SK-N-MC (cell line): ENCODE measurements at regions not wholly inside any gene's neighbourhood (a gene's known extent, or its start where the extent isn't known, plus 50 kb on each side); places are given as distances from the start of the nearest gene placed in this dataset.

Experiments
- DNase-seq: peaks from one replicate; pipeline ENCODE4 v3.0.0-alpha.2; 2011; ENCODE audit warnings: low read depth, low spot score
- H3K27ac ChIP-seq: fragments of 200-600 bp; sonication (generic); 2 replicates; pipeline ENCODE4 v1.5.1; 2016; ENCODE audit warnings: mixed run types
- H3K36me3 ChIP-seq: fragments of 200-600 bp; sonication (generic); 2 replicates; pipeline ENCODE4 v1.6.1; 2017; ENCODE audit warnings: antibody characterized with exemption, low read length, mixed read lengths; ENCODE audit not compliant: insufficient read depth
- H3K4me3 ChIP-seq: fragments of 200-600 bp; sonication (generic); 2 replicates; pipeline ENCODE4 v1.5.1; 2016
- H3K9ac ChIP-seq: fragments of 200-600 bp; sonication (generic); 2 replicates; pipeline ENCODE4 v1.8.0; 2017; ENCODE audit warnings: mixed run types, mixed read lengths; ENCODE audit not compliant: insufficient read length
- H3K9me3 ChIP-seq: fragments of 200-600 bp; sonication (generic); 2 replicates; pipeline ENCODE4 v1.6.1; 2017; ENCODE audit warnings: low read depth, mild to moderate bottlenecking, antibody characterized with exemption, low read length, moderate library complexity, mixed read lengths
- EZH2 ChIP-seq: fragments of 200-600 bp; sonication (generic); IDR thresholded peaks from one replicate; pipeline ENCODE4 v1.6.1; 2017; ENCODE audit warnings: antibody characterized with exemption
- FOXP2 ChIP-seq: optimal IDR thresholded peaks from 2 replicates; pipeline ENCODE3; 2011; ENCODE audit warnings: mild to moderate bottlenecking, moderate library complexity; ENCODE audit not compliant: insufficient read depth; ENCODE audit errors: extremely low read length, control extremely low read depth
- POLR2AphosphoS5 ChIP-seq: IDR thresholded peaks from 2 replicates; pipeline ENCODE4 v1.6.1; 2012; ENCODE audit warnings: mild to moderate bottlenecking, low read depth, low read length, borderline replicate concordance

GRCh38 chr14:25246751-25247150 lies 196.8 kb upstream of the STXBP6 start:
- no peak overlapping the region for H3K27ac ChIP-seq
- no peak for TF ChIP-seq FOXP2
- DNase-seq: no peak
- no peak overlapping the region for H3K9ac ChIP-seq
- no peaks in the 10 kb centered on the region for H3K9me3 ChIP-seq
- no peaks in the 10 kb centered on the region for H3K36me3 ChIP-seq
- no peak overlapping the region for H3K4me3 ChIP-seq

- no peaks in the 10 kb centered on the region for H3K36me3 ChIP-seq
- TF ChIP-seq POLR2AphosphoS5 (no peak), FOXP2 (no peak), EZH2 (no peak)
- H3K9ac ChIP-seq: no peak overlapping the region
- H3K4me3 ChIP-seq: no peak overlapping the region
- H3K27ac ChIP-seq: no peak overlapping the region
- no peaks in the 10 kb centered on the region for H3K9me3 ChIP-seq
- DNase-seq: no peak
Measured at GRCh38 chr14:25239170-25239569, 189.2 kb upstream of the STXBP6 start.

GRCh38 chr14:25237845-25238244 lies 187.9 kb upstream of the STXBP6 start:
- DNase-seq: no peak
- H3K9ac ChIP-seq: no peak overlapping the region
- no peak overlapping the region for H3K27ac ChIP-seq
- no peak for TF ChIP-seq EZH2
- no peak for TF ChIP-seq FOXP2
- no peak for TF ChIP-seq POLR2AphosphoS5
- H3K9me3 ChIP-seq: no peaks in the 10 kb centered on the region
- H3K4me3 ChIP-seq: no peak overlapping the region
- no peaks in the 10 kb centered on the region for H3K36me3 ChIP-seq

GRCh38 chr14:25233613-25234012 lies 183.7 kb upstream of the STXBP6 start:
- no peak overlapping the region for H3K27ac ChIP-seq
- no peak for TF ChIP-seq POLR2AphosphoS5
- no peak for TF ChIP-seq FOXP2
- TF ChIP-seq EZH2: no peak
- H3K4me3 ChIP-seq: no peak overlapping the region
- H3K9me3 ChIP-seq: no peaks in the 10 kb centered on the region
- H3K9ac ChIP-seq: no peak overlapping the region
- no peaks in the 10 kb centered on the region for H3K36me3 ChIP-seq
- no peak for DNase-seq

GRCh38 chr14:25231004-25231403 lies 181.1 kb upstream of the STXBP6 start:
- Histone ChIP-seq H3K27ac (no peak overlapping the region), H3K36me3 (no peaks in the 10 kb centered on the region), H3K4me3 (no peak overlapping the region), H3K9ac (no peak overlapping the region), H3K9me3 (no peaks in the 10 kb centered on the region)
- TF ChIP-seq POLR2AphosphoS5 (no peak), FOXP2 (no peak), EZH2 (no peak)
- no peak for DNase-seq

- no peaks in the 10 kb centered on the region for H3K36me3 ChIP-seq
- TF ChIP-seq FOXP2 (no peak), POLR2AphosphoS5 (no peak), EZH2 (no peak)
- DNase-seq: no peak
- H3K9ac ChIP-seq: no peak overlapping the region
- no peak overlapping the region for H3K27ac ChIP-seq
- no peak overlapping the region for H3K4me3 ChIP-seq
- no peaks in the 10 kb centered on the region for H3K9me3 ChIP-seq
Measured at GRCh38 chr14:25226214-25226613, 176.3 kb upstream of the STXBP6 start.

GRCh38 chr14:25222256-25222655 lies 172.3 kb upstream of the STXBP6 start:
- no peaks in the 10 kb centered on the region for H3K36me3 ChIP-seq
- no peak overlapping the region for H3K27ac ChIP-seq
- H3K9me3 ChIP-seq: no peaks in the 10 kb centered on the region
- no peak overlapping the region for H3K9ac ChIP-seq
- no peak for TF ChIP-seq POLR2AphosphoS5
- no peak for TF ChIP-seq EZH2
- TF ChIP-seq FOXP2: no peak
- no peak overlapping the region for H3K4me3 ChIP-seq
- no peak for DNase-seq

- no peak for DNase-seq
- H3K27ac ChIP-seq: no peak overlapping the region
- TF ChIP-seq POLR2AphosphoS5 (no peak), EZH2 (no peak), FOXP2 (no peak)
- no peaks in the 10 kb centered on the region for H3K36me3 ChIP-seq
- no peak overlapping the region for H3K4me3 ChIP-seq
- H3K9ac ChIP-seq: no peak overlapping the region
- H3K9me3 ChIP-seq: no peaks in the 10 kb centered on the region
Measured at GRCh38 chr14:25220514-25220913, 170.6 kb upstream of the STXBP6 start.

GRCh38 chr14:25215607-25216006 lies 165.7 kb upstream of the STXBP6 start:
- no peak overlapping the region for H3K9ac ChIP-seq
- H3K36me3 ChIP-seq: no peaks in the 10 kb centered on the region
- no peak overlapping the region for H3K27ac ChIP-seq
- H3K4me3 ChIP-seq: no peak overlapping the region
- H3K9me3 ChIP-seq: no peaks in the 10 kb centered on the region
- no peak for TF ChIP-seq EZH2
- no peak for TF ChIP-seq FOXP2
- DNase-seq: no peak
